HepG2 (cell line): ENCODE measurements at regions not wholly inside any gene's neighbourhood (a gene's known extent, or its start where the extent isn't known, plus 50 kb on each side); places are given as distances from the start of the nearest gene placed in this dataset.

Experiments
- ATAC-seq: fragments of 200-7000 bp; cut with Tn5 transposase; 3 replicates; pipeline ENCODE4 v1.9.1; 2020; ENCODE audit warnings: mild to moderate bottlenecking, moderate library complexity
- BruUV-seq: library from RNA; stranded (reverse); fragments of 400-500 nt; replicated peaks from 2 replicates; lab custom pipeline; 2021; lab: Mats Ljungman, UMichigan
- CTCF ChIA-PET: fragments of 300-600 bp; formaldehyde crosslinking; extraction: SDS; loops from one replicate; lab custom pipeline; 2021; ENCODE audit warnings: low total read pairs, inconsistent platforms, low intra/inter-chr PET ratio; lab: Yijun Ruan, JAX
- POLR2A ChIA-PET: fragments of 350-600 bp; sonication (Branson Sonifier 250); formaldehyde crosslinking; loops from one replicate; lab custom pipeline; 2020; ENCODE audit warnings: antibody characterized with exemption, inconsistent platforms; lab: Yijun Ruan, JAX
- DNase-seq: peaks from one replicate; pipeline ENCODE4 v3.0.0-alpha.2; 2015; ENCODE audit warnings: low spot score
- FAIRE-seq: peaks from 3 replicates; lab custom pipeline; 2011; peaks lifted over from hg19 to GRCh38; lab: Jason Lieb, UNC
- H2AFZ ChIP-seq: one replicate; pipeline ENCODE4 v1.6.1; 2011; ENCODE audit warnings: low read length, inconsistent platforms
- H3K27ac ChIP-seq: fragments of 300-600 bp; 3 replicates; pipeline ENCODE4 v1.8.0; 2011; ENCODE audit warnings: mixed run types, mild to moderate bottlenecking, mixed read lengths, low read length, inconsistent platforms; ENCODE audit not compliant: insufficient read depth; ENCODE audit errors: extremely low read length
- H3K27me3 ChIP-seq, 2 experiments: fragments of 200-600 bp in 1 of 2; 2 replicates in 1 of 2; 3 replicates in 1 of 2; pipeline versions ENCODE4 v1.6.0 to v1.8.0; 2011; ENCODE audit warnings: low read length in 2 of 2, mild to moderate bottlenecking in 2 of 2, moderate library complexity in 2 of 2, inconsistent platforms in 1 of 2; ENCODE audit not compliant: insufficient read depth in 2 of 2, control insufficient read depth in 1 of 2
- H3K36me3 ChIP-seq, 2 experiments: fragments of 200-600 bp in 1 of 2; replicated peaks in 1 of 2; 2 replicates in 1 of 2; 3 replicates in 1 of 2; pipeline versions ENCODE4 v1.5.1 to v1.8.0; 2011; ENCODE audit warnings: low read length in 2 of 2, inconsistent platforms in 1 of 2; ENCODE audit not compliant: insufficient read depth in 2 of 2, control insufficient read depth in 1 of 2
- H3K4me1 ChIP-seq: 2 replicates; pipeline ENCODE4 v1.5.1; 2012; ENCODE audit warnings: low read length, inconsistent platforms; ENCODE audit not compliant: insufficient read depth
- H3K4me2 ChIP-seq: 2 replicates; pipeline ENCODE4 v1.6.0; 2011; ENCODE audit warnings: low read depth, low read length, inconsistent platforms
- H3K4me3 ChIP-seq, 3 experiments: fragments of 200-600 bp in 1 of 3; sonication (generic), shearing (Covaris generic) in 1 of 3; replicated peaks in 1 of 3; 2 replicates each; pipeline ENCODE4 v1.5.1; 2011 to 2016; ENCODE audit warnings: low read length in 3 of 3, inconsistent platforms in 2 of 3, low read depth in 2 of 3, mild to moderate bottlenecking in 2 of 3, control low read depth in 1 of 3, mixed read lengths in 1 of 3; ENCODE audit not compliant: insufficient read depth in 1 of 3
- H3K79me2 ChIP-seq: one replicate; pipeline ENCODE4 v1.6.1; 2011; ENCODE audit warnings: low read length, inconsistent platforms; ENCODE audit not compliant: insufficient read depth
- H3K9ac ChIP-seq: 2 replicates; pipeline ENCODE4 v1.6.0; 2011; ENCODE audit warnings: mild to moderate bottlenecking, low read depth, low read length, inconsistent platforms; ENCODE audit not compliant: insufficient read depth
- H3K9me3 ChIP-seq: 2 replicates; pipeline ENCODE4 v1.5.1; 2012; ENCODE audit warnings: mild to moderate bottlenecking, low read length
- H4K20me1 ChIP-seq: 2 replicates; pipeline ENCODE4 v1.6.0; 2011; ENCODE audit warnings: inconsistent platforms, mild to moderate bottlenecking, low read length, moderate library complexity; ENCODE audit not compliant: insufficient read depth
- CREB1 ChIP-seq, 2 experiments: fragments of 450-650 bp in 1 of 2; IDR thresholded peaks; 2 replicates each; pipeline ENCODE4 v1.6.1; 2016 to 2017; ENCODE audit warnings: control low read depth in 1 of 2, mild to moderate bottlenecking in 1 of 2, missing compliant biosample characterization in 1 of 2, missing genetic modification characterization in 1 of 2
- FOSL2 ChIP-seq: sonication (generic); formaldehyde crosslinking; IDR thresholded peaks from 2 replicates; pipeline ENCODE4 v1.4.0; 2020; ENCODE audit warnings: missing genetic modification reagents
- FOXC1 ChIP-seq: sonication (generic); formaldehyde crosslinking; IDR thresholded peaks from 2 replicates; pipeline ENCODE4 v1.8.0; 2022; ENCODE audit warnings: mild to moderate bottlenecking, missing genetic modification reagents, borderline replicate concordance
- HOXA7 ChIP-seq: sonication (generic); formaldehyde crosslinking; IDR thresholded peaks from 2 replicates; pipeline ENCODE4 v1.8.1; 2022; ENCODE audit warnings: mild to moderate bottlenecking, missing genetic modification reagents, moderate library complexity
- KDM5B ChIP-seq: sonication (generic); formaldehyde crosslinking; IDR thresholded peaks from 2 replicates; pipeline ENCODE4 v1.4.0; 2020; ENCODE audit warnings: missing genetic modification reagents, mild to moderate bottlenecking, borderline replicate concordance
- MIXL1 ChIP-seq: IDR thresholded peaks from 2 replicates; pipeline ENCODE4 v1.6.1; 2016
- RELA ChIP-seq: sonication (generic); formaldehyde crosslinking; IDR thresholded peaks from 2 replicates; pipeline ENCODE4 v1.4.0; 2020; ENCODE audit warnings: missing genetic modification reagents
- TAF1 ChIP-seq: sonication (generic); formaldehyde crosslinking; IDR thresholded peaks from 2 replicates; pipeline ENCODE4 v1.4.0; 2020; ENCODE audit warnings: missing genetic modification reagents
- ZNF232 ChIP-seq: sonication (generic); formaldehyde crosslinking; IDR thresholded peaks from 2 replicates; pipeline ENCODE4 v1.4.0; 2020; ENCODE audit warnings: missing genetic modification reagents, borderline replicate concordance
- ZNF256 ChIP-seq: sonication (generic); formaldehyde crosslinking; conservative IDR thresholded peaks from 2 replicates; pipeline ENCODE4 v1.4.0; 2020; ENCODE audit warnings: missing genetic modification reagents
- ZSCAN25 ChIP-seq: sonication (generic); formaldehyde crosslinking; IDR thresholded peaks from 2 replicates; pipeline ENCODE4 v1.8.0; 2022; ENCODE audit warnings: mild to moderate bottlenecking, missing genetic modification reagents
- WGBS: methylation state at CpG from one replicate; pipeline ENCODE4 v1.1.6; 2017; ENCODE audit warnings: low lambda C conversion rate; 5-methylcytosine and 5-hydroxymethylcytosine counted together
- in situ Hi-C: cut with HindIII; loops from 2 replicates; pipeline ENCODE4 v1.10.0; 2017; ENCODE audit warnings: low pct_unique_long_range_greater_than_20kb; ENCODE audit not compliant: extremely low pct_ligation_motif_present
- intact Hi-C: fragments of 100-400 bp; cut with micrococcal nuclease; formaldehyde crosslinking; loops from one replicate; pipeline ENCODE4 v1.10.0; 2022; ENCODE audit not compliant: unreplicated experiment
- TF ChIP-seq, protein P1 (sequence below): sonication (generic); formaldehyde crosslinking; IDR thresholded peaks from 2 replicates; pipeline ENCODE4 v1.4.0; 2020; ENCODE audit warnings: missing genetic modification reagents
- TF ChIP-seq, protein P2 (sequence below), 2 experiments: sonication (generic) in 1 of 2; formaldehyde crosslinking in 1 of 2; IDR thresholded peaks; 2 replicates each; pipeline versions ENCODE4 v1.5.1 to v1.6.1; 2011 to 2020; ENCODE audit warnings: borderline replicate concordance in 1 of 2, low read depth in 1 of 2, low read length in 1 of 2, mild to moderate bottlenecking in 1 of 2, missing genetic modification reagents in 1 of 2, moderate library complexity in 1 of 2
- TF ChIP-seq, protein P3 (sequence below): sonication (generic); formaldehyde crosslinking; conservative IDR thresholded peaks from 2 replicates; pipeline ENCODE4 v1.4.0; 2020; ENCODE audit warnings: missing genetic modification reagents
- TF ChIP-seq, protein P4 (sequence below): IDR thresholded peaks from 2 replicates; pipeline ENCODE4 v1.6.1; 2016

DNA sequence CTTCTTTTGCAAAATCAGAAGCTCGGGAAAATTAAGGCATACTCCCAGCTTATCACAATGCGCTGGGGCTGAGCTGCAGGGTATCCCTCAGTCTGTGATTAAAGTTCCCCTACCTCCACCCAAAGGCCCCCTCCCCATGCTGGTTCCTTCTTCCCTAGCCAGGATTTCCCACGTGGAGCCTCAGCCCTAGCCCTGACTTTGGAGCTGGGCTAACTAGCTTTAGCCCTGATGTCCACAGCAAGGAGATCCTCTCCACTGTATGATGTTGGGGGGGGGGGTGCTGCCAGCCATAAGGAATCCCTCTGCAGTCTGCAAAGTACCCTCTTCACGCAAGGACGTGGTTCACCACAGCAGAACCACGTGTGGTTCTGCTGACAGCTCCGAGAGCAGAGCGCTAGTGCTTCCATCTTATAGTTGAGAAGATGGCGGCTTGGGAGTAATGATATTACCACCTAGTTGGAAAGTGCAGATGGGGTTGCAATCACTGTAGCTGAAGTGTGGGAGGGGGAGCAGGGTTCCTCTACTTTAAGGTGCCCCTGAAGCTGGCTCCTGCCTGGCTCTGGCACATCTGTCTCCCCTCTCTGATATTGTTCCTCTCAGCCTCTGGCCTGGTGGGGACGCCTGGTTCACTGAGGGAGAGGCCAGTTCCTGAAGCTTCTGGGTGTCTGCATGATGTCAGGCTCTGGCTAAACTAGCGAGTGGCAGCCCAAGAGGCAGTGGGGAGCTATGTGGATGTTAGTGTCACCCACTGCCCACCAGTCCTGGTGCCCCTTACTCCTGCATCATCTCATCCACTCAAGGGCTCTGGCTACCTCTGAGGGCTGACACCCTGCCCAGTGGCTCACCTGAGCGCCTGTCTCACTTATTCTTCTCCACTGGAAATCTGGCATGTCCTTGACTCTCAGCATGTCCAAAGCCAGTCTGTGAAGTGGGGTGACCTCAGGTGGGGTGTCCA lies 270.7 kb downstream of the RPS24 start:
- Histone ChIP-seq H3K4me2 (no peak overlapping the region), H3K27ac (no peak overlapping the region), H3K4me1 (peaks cover 16% of the 10 kb centered on the region), H3K79me2 (no peaks in the 10 kb centered on the region), H4K20me1 (no peaks in the 10 kb centered on the region), H3K4me3 (no peak overlapping the region), H3K9ac (no peak overlapping the region), H3K9me3 (no peaks in the 10 kb centered on the region), H3K36me3 (no peaks in the 10 kb centered on the region), H3K27me3 (no peaks in the 10 kb centered on the region; a peak in 2 of 5 replicates), H2AFZ (no peak overlapping the region)
- 52% methylated on average over 10 of the region's 12 CpGs for WGBS
- in situ Hi-C loops (no loop called here), intact Hi-C loops (loop anchor here (10.0 kb wide), 2 partner anchors 260 to 280 kb away; no protein-coding TSS in a partner anchor)
- DNase-seq (no peak), ATAC-seq (no peak), FAIRE-seq (no peak)
- ChIA-PET POLR2A (no interaction called here), CTCF (interaction anchor here (1.7 kb wide), 1 partner anchor 353 kb away, joined by 5 read pairs; no protein-coding TSS in a partner anchor)
- BruUV-seq = no TSS peak
- TF ChIP-seq HOXA7 (CRISPR knock-in tag) (no peak), ZNF232 (no peak), MIXL1 (CRISPR knock-in tag) (no peak), ZNF256 (CRISPR knock-in tag) (no peak), FOXC1 (CRISPR knock-in tag) (no peak), CREB1 (IDR thresholded peaks at IDR 0.05) (no peak), CREB1 (CRISPR knock-in tag; IDR thresholded peaks at IDR 0.05) (no peak), ZSCAN25 (CRISPR knock-in tag) (no peak), KDM5B (CRISPR knock-in tag) (no peak), FOSL2 (no peak), TAF1 (CRISPR knock-in tag) (no peak), RELA (CRISPR knock-in tag) (no peak)
- TF ChIP-seq, protein P1, sequence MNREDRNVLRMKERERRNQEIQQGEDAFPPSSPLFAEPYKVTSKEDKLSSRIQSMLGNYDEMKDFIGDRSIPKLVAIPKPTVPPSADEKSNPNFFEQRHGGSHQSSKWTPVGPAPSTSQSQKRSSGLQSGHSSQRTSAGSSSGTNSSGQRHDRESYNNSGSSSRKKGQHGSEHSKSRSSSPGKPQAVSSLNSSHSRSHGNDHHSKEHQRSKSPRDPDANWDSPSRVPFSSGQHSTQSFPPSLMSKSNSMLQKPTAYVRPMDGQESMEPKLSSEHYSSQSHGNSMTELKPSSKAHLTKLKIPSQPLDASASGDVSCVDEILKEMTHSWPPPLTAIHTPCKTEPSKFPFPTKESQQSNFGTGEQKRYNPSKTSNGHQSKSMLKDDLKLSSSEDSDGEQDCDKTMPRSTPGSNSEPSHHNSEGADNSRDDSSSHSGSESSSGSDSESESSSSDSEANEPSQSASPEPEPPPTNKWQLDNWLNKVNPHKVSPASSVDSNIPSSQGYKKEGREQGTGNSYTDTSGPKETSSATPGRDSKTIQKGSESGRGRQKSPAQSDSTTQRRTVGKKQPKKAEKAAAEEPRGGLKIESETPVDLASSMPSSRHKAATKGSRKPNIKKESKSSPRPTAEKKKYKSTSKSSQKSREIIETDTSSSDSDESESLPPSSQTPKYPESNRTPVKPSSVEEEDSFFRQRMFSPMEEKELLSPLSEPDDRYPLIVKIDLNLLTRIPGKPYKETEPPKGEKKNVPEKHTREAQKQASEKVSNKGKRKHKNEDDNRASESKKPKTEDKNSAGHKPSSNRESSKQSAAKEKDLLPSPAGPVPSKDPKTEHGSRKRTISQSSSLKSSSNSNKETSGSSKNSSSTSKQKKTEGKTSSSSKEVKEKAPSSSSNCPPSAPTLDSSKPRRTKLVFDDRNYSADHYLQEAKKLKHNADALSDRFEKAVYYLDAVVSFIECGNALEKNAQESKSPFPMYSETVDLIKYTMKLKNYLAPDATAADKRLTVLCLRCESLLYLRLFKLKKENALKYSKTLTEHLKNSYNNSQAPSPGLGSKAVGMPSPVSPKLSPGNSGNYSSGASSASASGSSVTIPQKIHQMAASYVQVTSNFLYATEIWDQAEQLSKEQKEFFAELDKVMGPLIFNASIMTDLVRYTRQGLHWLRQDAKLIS (CRISPR knock-in tag) = no peak
- TF ChIP-seq, protein P2, sequence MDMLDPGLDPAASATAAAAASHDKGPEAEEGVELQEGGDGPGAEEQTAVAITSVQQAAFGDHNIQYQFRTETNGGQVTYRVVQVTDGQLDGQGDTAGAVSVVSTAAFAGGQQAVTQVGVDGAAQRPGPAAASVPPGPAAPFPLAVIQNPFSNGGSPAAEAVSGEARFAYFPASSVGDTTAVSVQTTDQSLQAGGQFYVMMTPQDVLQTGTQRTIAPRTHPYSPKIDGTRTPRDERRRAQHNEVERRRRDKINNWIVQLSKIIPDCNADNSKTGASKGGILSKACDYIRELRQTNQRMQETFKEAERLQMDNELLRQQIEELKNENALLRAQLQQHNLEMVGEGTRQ (IDR thresholded peaks at IDR 0.05; ENCODE audit: low read depth, low read length) = no peak
- TF ChIP-seq, protein P2 (CRISPR knock-in tag; IDR thresholded peaks at IDR 0.05; ENCODE audit: borderline replicate concordance) = no peak
- TF ChIP-seq, protein P3, sequence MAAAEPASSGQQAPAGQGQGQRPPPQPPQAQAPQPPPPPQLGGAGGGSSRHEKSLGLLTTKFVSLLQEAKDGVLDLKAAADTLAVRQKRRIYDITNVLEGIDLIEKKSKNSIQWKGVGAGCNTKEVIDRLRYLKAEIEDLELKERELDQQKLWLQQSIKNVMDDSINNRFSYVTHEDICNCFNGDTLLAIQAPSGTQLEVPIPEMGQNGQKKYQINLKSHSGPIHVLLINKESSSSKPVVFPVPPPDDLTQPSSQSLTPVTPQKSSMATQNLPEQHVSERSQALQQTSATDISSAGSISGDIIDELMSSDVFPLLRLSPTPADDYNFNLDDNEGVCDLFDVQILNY = no peak
- TF ChIP-seq, protein P4, sequence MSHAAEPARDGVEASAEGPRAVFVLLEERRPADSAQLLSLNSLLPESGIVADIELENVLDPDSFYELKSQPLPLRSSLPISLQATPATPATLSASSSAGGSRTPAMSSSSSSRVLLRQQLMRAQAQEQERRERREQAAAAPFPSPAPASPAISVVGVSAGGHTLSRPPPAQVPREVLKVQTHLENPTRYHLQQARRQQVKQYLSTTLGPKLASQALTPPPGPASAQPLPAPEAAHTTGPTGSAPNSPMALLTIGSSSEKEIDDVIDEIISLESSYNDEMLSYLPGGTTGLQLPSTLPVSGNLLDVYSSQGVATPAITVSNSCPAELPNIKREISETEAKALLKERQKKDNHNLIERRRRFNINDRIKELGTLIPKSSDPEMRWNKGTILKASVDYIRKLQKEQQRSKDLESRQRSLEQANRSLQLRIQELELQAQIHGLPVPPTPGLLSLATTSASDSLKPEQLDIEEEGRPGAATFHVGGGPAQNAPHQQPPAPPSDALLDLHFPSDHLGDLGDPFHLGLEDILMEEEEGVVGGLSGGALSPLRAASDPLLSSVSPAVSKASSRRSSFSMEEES (CRISPR knock-in tag) = no peak
